ENCODE measurements at regions not wholly inside any gene's neighbourhood (a gene's known extent, or its start where the extent isn't known, plus 50 kb on each side); places are given as distances from the start of the nearest gene placed in this dataset.

DNA sequence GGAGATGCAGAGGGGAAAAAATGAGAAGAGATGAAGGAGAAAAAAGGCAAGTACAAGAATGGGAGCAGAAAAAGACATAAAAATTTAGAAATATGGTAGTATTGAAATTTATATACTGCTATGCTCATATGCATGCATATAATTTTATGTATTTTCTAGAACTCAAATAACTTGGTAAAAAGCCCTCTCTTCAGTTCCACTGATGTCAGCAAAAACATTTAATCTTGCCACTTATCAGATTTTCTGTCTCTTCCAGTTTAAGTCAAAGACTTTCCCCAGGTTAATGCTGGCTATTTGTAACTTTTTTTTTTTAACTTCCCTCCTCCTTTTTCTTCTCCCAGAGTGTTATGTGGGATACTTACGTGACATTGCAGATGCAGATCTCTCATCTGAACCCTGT is 617.5 kb upstream of the CPEB2 start:
- H2AFZ ChIP-seq (ENCODE audit: low read length): no peak overlapping the region
- H3F3A ChIP-seq (ENCODE audit: low read length, unreplicated experiment): no peaks in the 10 kb centered on the region
- H3K27me3 ChIP-seq (ENCODE audit: low read length): no peaks in the 10 kb centered on the region
- no peaks in the 10 kb centered on the region for H3K79me2 ChIP-seq (ENCODE audit: low read length)
- H3K4me3 ChIP-seq (ENCODE audit: low read length): no peak overlapping the region
- no peaks in the 10 kb centered on the region for H3K36me3 ChIP-seq (ENCODE audit: low read depth, low read length)
- ATAC-seq: no peak
- BruUV-seq (replicated peaks): no TSS peak
- no peak for DNase-seq
- H3K27ac ChIP-seq (ENCODE audit: low read length): no peak overlapping the region
- ChIA-PET POLR2A (ENCODE audit: unreplicated experiment) (no interaction called here), CTCF (no interaction called here)
- no peaks in the 10 kb centered on the region for H4K20me1 ChIP-seq (ENCODE audit: low read length)
- H3K9ac ChIP-seq (ENCODE audit: low read length): no peak overlapping the region
- no peaks in the 10 kb centered on the region for H3K9me3 ChIP-seq (ENCODE audit: low read length)
- H3K4me2 ChIP-seq (ENCODE audit: low read length): no peak overlapping the region
- intact Hi-C loops (cut with micrococcal nuclease): no loop called here
- H3K4me1 ChIP-seq (ENCODE audit: insufficient read depth, low read length): no peaks in the 10 kb centered on the region
- H3K9me2 ChIP-seq (replicated peaks; ENCODE audit: low read length): no peaks in the 10 kb centered on the region
- no peak for TF ChIP-seq EZH2 (IDR thresholded peaks at IDR 0.05; ENCODE audit: low read length, unreplicated experiment)
- no peak for TF ChIP-seq EZH2phosphoT487 (IDR thresholded peaks at IDR 0.05; ENCODE audit: borderline replicate concordance, low read length)
- TF ChIP-seq CTCF (conservative IDR thresholded peaks at IDR 0.05; ENCODE audit: low read depth, low read length): no peak

GRCh38 chr4:14386196-14386595 is 616.1 kb upstream of the CPEB2 start:
- Histone ChIP-seq H2AFZ (ENCODE audit: low read length) (no peak overlapping the region), H3F3A (ENCODE audit: low read length, unreplicated experiment) (no peaks in the 10 kb centered on the region), H3K27ac (ENCODE audit: low read length) (no peak overlapping the region), H3K79me2 (ENCODE audit: low read length) (no peaks in the 10 kb centered on the region), H3K36me3 (ENCODE audit: low read depth, low read length) (no peaks in the 10 kb centered on the region), H4K20me1 (ENCODE audit: low read length) (no peaks in the 10 kb centered on the region), H3K9me2 (replicated peaks; ENCODE audit: low read length) (no peaks in the 10 kb centered on the region), H3K4me3 (ENCODE audit: low read length) (no peak overlapping the region), H3K4me1 (ENCODE audit: insufficient read depth, low read length) (no peaks in the 10 kb centered on the region), H3K4me2 (ENCODE audit: low read length) (no peak overlapping the region), H3K9ac (ENCODE audit: low read length) (no peak overlapping the region), H3K27me3 (ENCODE audit: low read length) (no peaks in the 10 kb centered on the region), H3K9me3 (ENCODE audit: low read length) (no peaks in the 10 kb centered on the region)
- ChIA-PET CTCF (no interaction called here), POLR2A (ENCODE audit: unreplicated experiment) (no interaction called here)
- ATAC-seq (no peak), DNase-seq (no peak)
- BruUV-seq (replicated peaks): no TSS peak
- intact Hi-C loops (cut with micrococcal nuclease): no loop called here
- no peak for TF ChIP-seq EZH2 (IDR thresholded peaks at IDR 0.05; ENCODE audit: low read length, unreplicated experiment)
- no peak for TF ChIP-seq EZH2phosphoT487 (IDR thresholded peaks at IDR 0.05; ENCODE audit: borderline replicate concordance, low read length)
- TF ChIP-seq CTCF (conservative IDR thresholded peaks at IDR 0.05; ENCODE audit: low read depth, low read length): no peak

DNA sequence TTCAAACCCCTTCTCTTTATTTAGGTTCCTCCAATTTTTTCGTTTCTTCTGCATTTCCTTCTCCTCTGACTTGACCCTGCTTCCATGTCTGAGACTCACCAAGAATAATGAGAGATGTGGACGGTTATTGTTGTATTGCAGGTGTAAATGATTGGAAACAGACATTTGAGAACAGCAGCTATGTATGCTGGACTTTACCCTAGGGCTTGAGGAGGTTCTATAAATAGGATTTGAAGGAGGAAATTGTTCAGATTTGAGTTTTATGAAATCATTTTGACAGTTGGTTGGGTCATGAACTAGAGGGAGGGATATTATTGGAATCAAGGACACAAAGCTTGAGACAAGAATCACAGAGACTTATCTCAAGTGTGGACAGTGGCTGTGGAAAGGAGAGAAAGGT is 614.6 kb upstream of the CPEB2 start:
- H3K27me3 ChIP-seq (ENCODE audit: low read length): no peaks in the 10 kb centered on the region
- ChIA-PET POLR2A (ENCODE audit: unreplicated experiment) (no interaction called here), CTCF (no interaction called here)
- no peak overlapping the region for H3K4me3 ChIP-seq (ENCODE audit: low read length)
- H3K79me2 ChIP-seq (ENCODE audit: low read length): no peaks in the 10 kb centered on the region
- no TSS peak for BruUV-seq (replicated peaks)
- no peak overlapping the region for H3K9ac ChIP-seq (ENCODE audit: low read length)
- no peaks in the 10 kb centered on the region for H3K4me1 ChIP-seq (ENCODE audit: insufficient read depth, low read length)
- H3K27ac ChIP-seq (ENCODE audit: low read length): no peak overlapping the region
- no peaks in the 10 kb centered on the region for H3F3A ChIP-seq (ENCODE audit: low read length, unreplicated experiment)
- TF ChIP-seq EZH2 (IDR thresholded peaks at IDR 0.05; ENCODE audit: low read length, unreplicated experiment) (no peak), CTCF (conservative IDR thresholded peaks at IDR 0.05; ENCODE audit: low read depth, low read length) (no peak), EZH2phosphoT487 (IDR thresholded peaks at IDR 0.05; ENCODE audit: borderline replicate concordance, low read length) (no peak)
- ATAC-seq (no peak), DNase-seq (no peak)
- H3K9me3 ChIP-seq (ENCODE audit: low read length): no peaks in the 10 kb centered on the region
- H3K4me2 ChIP-seq (ENCODE audit: low read length): no peak overlapping the region
- no peaks in the 10 kb centered on the region for H4K20me1 ChIP-seq (ENCODE audit: low read length)
- H3K9me2 ChIP-seq (replicated peaks; ENCODE audit: low read length): no peaks in the 10 kb centered on the region
- no peaks in the 10 kb centered on the region for H3K36me3 ChIP-seq (ENCODE audit: low read depth, low read length)
- intact Hi-C loops (cut with micrococcal nuclease): no loop called here
- H2AFZ ChIP-seq (ENCODE audit: low read length): no peak overlapping the region
